Testis (tissue), 2 donors: ENCODE measurements at regions not wholly inside any gene's neighbourhood (a gene's known extent, or its start where the extent isn't known, plus 50 kb on each side); places are given as distances from the start of the nearest gene placed in this dataset.

ENCODE experiments used
- CTCF ChIP-seq, 3 experiments: fragments of 450-650 bp in 2 of 3; fragments of 200-600 bp in 1 of 3; sonication (generic) in 1 of 3; IDR thresholded peaks; one replicate each; pipeline ENCODE4 v1.5.1; 2016 to 2019; ENCODE audit warnings: antibody characterized with exemption in 3 of 3, mild to moderate bottlenecking in 2 of 3, moderate library complexity in 1 of 3
- POLR2A ChIP-seq: fragments of 450-650 bp; IDR thresholded peaks from one replicate; pipeline ENCODE4 v1.6.1; 2017; ENCODE audit warnings: antibody characterized with exemption, mild to moderate bottlenecking, moderate library complexity

GRCh38 chr2:19592197-19592596, 233.8 kb upstream of the OSR1 start:
- TF ChIP-seq CTCF (IDR thresholded peaks at IDR 0.05) (no peak), POLR2A (no peak)
